Heart left ventricle (tissue), 16 donors: ENCODE measurements at regions not wholly inside any gene's neighbourhood (a gene's known extent, or its start where the extent isn't known, plus 50 kb on each side); places are given as distances from the start of the nearest gene placed in this dataset.

Source experiments
- ATAC-seq, 4 donors: fragments of 200-7000 bp; cut with Tn5 transposase; one replicate each; pipeline ENCODE4 v1.9.1; 2020 to 2022; ENCODE audit warnings: moderate library complexity in 4 of 4, mild to moderate bottlenecking in 3 of 4, moderate number of reproducible peaks in 1 of 4
- DNase-seq, 5 donors: peaks; one replicate each; pipeline ENCODE4 v3.0.0-alpha.2; 2020
- H3K27ac ChIP-seq, 12 donors: fragments of 200-600 bp; sonication (generic) in 4 of 12; one replicate each; pipeline versions ENCODE4 v1.5.0 to v1.8.0; 2016 to 2022; ENCODE audit warnings: mild to moderate bottlenecking in 2 of 12
- H3K27me3 ChIP-seq, 9 donors: fragments of 200-600 bp; sonication (generic) in 2 of 9; one replicate each; pipeline versions ENCODE4 v1.5.1 to v1.8.0; 2016 to 2022; ENCODE audit warnings: mild to moderate bottlenecking in 3 of 9
- H3K36me3 ChIP-seq, 9 donors: fragments of 200-600 bp; sonication (generic) in 2 of 9; one replicate each; pipeline versions ENCODE4 v1.5.0 to v1.8.0; 2018 to 2022; ENCODE audit warnings: mild to moderate bottlenecking in 2 of 9
- H3K4me1 ChIP-seq, 12 donors: fragments of 200-600 bp; sonication (generic) in 4 of 12; one replicate each; pipeline versions ENCODE4 v1.5.0 to v1.8.0; 2016 to 2022; ENCODE audit warnings: mild to moderate bottlenecking in 3 of 12
- H3K4me3 ChIP-seq, 12 donors: fragments of 200-600 bp; sonication (generic) in 4 of 12; one replicate each; pipeline versions ENCODE4 v1.5.0 to v1.8.0; 2017 to 2022; ENCODE audit warnings: mild to moderate bottlenecking in 9 of 12, moderate library complexity in 4 of 12
- H3K9me3 ChIP-seq, 12 donors: fragments of 200-600 bp; sonication (generic) in 4 of 12; one replicate each; pipeline versions ENCODE4 v1.5.0 to v1.8.0; 2016 to 2022; ENCODE audit warnings: mild to moderate bottlenecking in 1 of 12
- POLR2A ChIP-seq, 2 donors: fragments of 450-650 bp; IDR thresholded peaks; one replicate each; pipeline ENCODE4 v1.6.1; 2017; ENCODE audit warnings: antibody characterized with exemption in 2 of 2, mild to moderate bottlenecking in 2 of 2, moderate library complexity in 2 of 2
- WGBS, 4 donors: extraction: QIAGEN DNeasy Blood & Tissue Kit in 2 of 4; methylation state at CpG; one replicate each; pipeline versions ENCODE4 v1.1.5 to v1.1.7; 2013 to 2018; 5-methylcytosine and 5-hydroxymethylcytosine counted together
- intact Hi-C, 10 donors: fragments of 100-400 bp; cut with DNase I; formaldehyde crosslinking; loops; one replicate each; pipeline versions ENCODE4 v1.11.1 to v1.14.2; 2022
- TF ChIP-seq, protein P1 (sequence below), 12 donors: fragments of 200-600 bp; sonication (generic) in 4 of 12; IDR thresholded peaks; one replicate each; pipeline versions ENCODE4 v1.5.0 to v1.8.0; 2018 to 2022; ENCODE audit warnings: antibody characterized with exemption in 12 of 12, mild to moderate bottlenecking in 5 of 12
- donor health status: ischemic (EF 13 %, LVEDD 7.1; RV severe dilation, severe dysfunction).
- donor health status: healthy with polysubstance abuse.
- donor health status: DM: no; HTN: yes; CAD: no.
- donor health status: DM: no; HTN: no; CAD: no.
- donor health status: ischemic (EF 25% LVEDD 6.9; RV normal size, moderate dysfunction).
- donor health status: ischemic (EF 25% LVEDD 5.7; RV mildly dilated, moderate dysfunction).
- donor health status: healthy.
- donor health status: DM: yes; HTN: yes; CAD: no.
- donor health status: ischemic (EF 35%, LVEDD 5.7; RV mildly dilated, moderate dysfunction).
- donor health status: nonischemic (EF 11% LVEDD 7.7; RV severe dilation, severe dysfunction).
- donor health status: DM: yes; HTN: yes; CAD: no.
- donor health status: PGD.
- donor health status: ischemic (EF 29% LVEDD 5.4; RV normal size, mild dysfunction).
- donor health status: nonischemic (EF 23%, LVEDD 6.1; RV moderate dilation, normal function).

DNA sequence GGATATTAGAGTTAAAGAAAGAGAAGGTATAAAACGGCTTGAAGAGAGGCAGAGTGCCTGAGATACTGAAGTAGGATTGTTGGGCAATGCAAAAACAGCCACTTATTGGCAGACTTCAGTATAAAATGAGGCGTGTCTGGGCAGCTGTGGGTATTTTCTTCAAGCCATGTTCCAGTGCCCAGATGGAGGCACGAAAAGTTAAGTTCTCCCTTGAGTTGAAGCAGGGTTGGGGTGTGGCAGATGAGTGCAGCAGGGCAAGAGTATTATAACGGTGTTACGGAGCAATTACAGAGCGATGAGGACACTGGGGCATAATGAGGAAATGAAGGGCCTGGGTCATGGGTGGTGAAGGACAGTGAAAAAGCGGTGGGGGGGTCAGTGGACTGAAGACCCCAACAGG is 73.7 kb upstream of the CREB3L1 start:
- Histone ChIP-seq H3K4me1 (no peaks in the 10 kb centered on the region), H3K9me3 (no peaks in the 10 kb centered on the region), H3K36me3 (no peaks in the 10 kb centered on the region), H3K4me3 (no peak overlapping the region), H3K27me3 (peaks cover 0 to 10% (median 0%) of the 10 kb centered on the region in 9 donors), H3K27ac (no peak overlapping the region)
- intact Hi-C loops = no loop called here
- ATAC-seq = no peak
- WGBS, 4 donors = 83 to 88% (median 85%) methylated on average over 7 of the region's 7 CpGs
- TF ChIP-seq, protein P1, sequence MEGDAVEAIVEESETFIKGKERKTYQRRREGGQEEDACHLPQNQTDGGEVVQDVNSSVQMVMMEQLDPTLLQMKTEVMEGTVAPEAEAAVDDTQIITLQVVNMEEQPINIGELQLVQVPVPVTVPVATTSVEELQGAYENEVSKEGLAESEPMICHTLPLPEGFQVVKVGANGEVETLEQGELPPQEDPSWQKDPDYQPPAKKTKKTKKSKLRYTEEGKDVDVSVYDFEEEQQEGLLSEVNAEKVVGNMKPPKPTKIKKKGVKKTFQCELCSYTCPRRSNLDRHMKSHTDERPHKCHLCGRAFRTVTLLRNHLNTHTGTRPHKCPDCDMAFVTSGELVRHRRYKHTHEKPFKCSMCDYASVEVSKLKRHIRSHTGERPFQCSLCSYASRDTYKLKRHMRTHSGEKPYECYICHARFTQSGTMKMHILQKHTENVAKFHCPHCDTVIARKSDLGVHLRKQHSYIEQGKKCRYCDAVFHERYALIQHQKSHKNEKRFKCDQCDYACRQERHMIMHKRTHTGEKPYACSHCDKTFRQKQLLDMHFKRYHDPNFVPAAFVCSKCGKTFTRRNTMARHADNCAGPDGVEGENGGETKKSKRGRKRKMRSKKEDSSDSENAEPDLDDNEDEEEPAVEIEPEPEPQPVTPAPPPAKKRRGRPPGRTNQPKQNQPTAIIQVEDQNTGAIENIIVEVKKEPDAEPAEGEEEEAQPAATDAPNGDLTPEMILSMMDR (IDR thresholded peaks at IDR 0.05) = no peak
- TF ChIP-seq POLR2A (IDR thresholded peaks at IDR 0.05) = no peak
- no peak for DNase-seq

DNA sequence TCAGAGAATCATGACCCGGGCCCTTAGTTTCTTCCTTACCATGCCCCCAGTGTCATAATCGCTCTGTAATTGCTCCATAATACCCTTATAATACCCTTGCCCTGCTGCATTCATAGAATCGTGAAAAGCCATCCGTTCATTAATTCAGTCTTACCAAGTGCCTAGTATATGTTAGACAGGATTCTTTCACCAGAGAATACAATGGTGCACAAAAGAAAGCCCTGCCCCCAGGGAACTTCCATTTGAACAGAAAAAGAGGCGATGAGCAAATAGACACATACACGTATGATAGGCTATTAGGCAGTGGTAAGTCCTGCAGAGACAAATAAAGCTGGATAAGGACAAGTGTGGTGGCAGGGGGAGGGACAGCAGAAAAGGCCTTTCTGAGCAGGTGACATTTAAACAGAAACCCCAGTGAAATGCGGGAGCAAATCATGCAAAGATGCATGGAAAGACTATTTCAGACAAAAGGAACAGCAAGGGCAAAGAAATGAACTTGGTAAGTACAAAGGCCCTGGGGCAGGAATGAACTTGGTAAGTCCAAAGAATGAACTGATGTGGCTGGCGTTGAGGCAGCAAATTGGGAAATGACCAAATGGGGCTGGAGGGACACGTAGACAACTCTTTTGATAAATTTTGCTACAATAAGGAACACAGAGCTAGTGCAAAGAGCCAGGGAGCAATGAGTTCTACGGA is 74.6 kb upstream of the CREB3L1 start:
- TF ChIP-seq, protein P1 (IDR thresholded peaks at IDR 0.05) = no peak
- no peak for TF ChIP-seq POLR2A (IDR thresholded peaks at IDR 0.05)
- H3K27ac ChIP-seq = no peak overlapping the region
- ATAC-seq = no peak
- H3K4me3 ChIP-seq = no peak overlapping the region
- intact Hi-C loops = no loop called here
- no peaks in the 10 kb centered on the region for H3K9me3 ChIP-seq
- DNase-seq = no peak
- peaks cover 0 to 14% (median 0%) of the 10 kb centered on the region in 9 donors for H3K27me3 ChIP-seq
- WGBS, 4 donors = 84 to 88% (median 86%) methylated on average over 10 of the region's 10 CpGs
- H3K4me1 ChIP-seq = no peaks in the 10 kb centered on the region
- no peaks in the 10 kb centered on the region for H3K36me3 ChIP-seq

DNA sequence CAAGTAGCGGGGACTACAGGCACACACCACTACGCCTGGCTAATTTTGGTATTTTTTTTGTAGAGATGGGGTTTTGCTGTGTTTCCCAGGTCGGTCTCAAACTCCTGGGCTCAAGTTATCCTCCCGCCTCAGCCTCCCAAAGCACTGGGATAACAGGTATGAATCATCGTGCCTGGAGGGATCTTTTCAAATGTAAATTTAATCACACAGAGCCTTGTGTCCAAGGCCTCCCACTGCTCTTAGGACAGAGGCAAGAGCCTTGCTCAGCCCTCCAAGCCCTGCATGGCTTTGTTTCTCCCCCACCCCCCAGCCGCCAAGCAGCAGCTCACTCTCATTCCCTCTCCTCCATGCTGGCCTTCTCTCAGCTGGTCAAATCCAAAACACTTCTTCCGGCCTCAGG is 75.3 kb upstream of the CREB3L1 start:
- no peaks in the 10 kb centered on the region for H3K36me3 ChIP-seq
- DNase-seq (no peak), ATAC-seq (no peak)
- TF ChIP-seq, protein P1 (IDR thresholded peaks at IDR 0.05) = no peak
- no peak for TF ChIP-seq POLR2A (IDR thresholded peaks at IDR 0.05)
- H3K27me3 ChIP-seq = peaks cover 0 to 14% (median 0%) of the 10 kb centered on the region in 9 donors
- 76 to 88% (median 82%) methylated on average over 7 of the region's 7 CpGs for WGBS, 4 donors
- H3K4me1 ChIP-seq = no peaks in the 10 kb centered on the region
- no peak overlapping the region for H3K4me3 ChIP-seq
- no peaks in the 10 kb centered on the region for H3K9me3 ChIP-seq
- no peak overlapping the region for H3K27ac ChIP-seq
- intact Hi-C loops = no loop called here

DNA sequence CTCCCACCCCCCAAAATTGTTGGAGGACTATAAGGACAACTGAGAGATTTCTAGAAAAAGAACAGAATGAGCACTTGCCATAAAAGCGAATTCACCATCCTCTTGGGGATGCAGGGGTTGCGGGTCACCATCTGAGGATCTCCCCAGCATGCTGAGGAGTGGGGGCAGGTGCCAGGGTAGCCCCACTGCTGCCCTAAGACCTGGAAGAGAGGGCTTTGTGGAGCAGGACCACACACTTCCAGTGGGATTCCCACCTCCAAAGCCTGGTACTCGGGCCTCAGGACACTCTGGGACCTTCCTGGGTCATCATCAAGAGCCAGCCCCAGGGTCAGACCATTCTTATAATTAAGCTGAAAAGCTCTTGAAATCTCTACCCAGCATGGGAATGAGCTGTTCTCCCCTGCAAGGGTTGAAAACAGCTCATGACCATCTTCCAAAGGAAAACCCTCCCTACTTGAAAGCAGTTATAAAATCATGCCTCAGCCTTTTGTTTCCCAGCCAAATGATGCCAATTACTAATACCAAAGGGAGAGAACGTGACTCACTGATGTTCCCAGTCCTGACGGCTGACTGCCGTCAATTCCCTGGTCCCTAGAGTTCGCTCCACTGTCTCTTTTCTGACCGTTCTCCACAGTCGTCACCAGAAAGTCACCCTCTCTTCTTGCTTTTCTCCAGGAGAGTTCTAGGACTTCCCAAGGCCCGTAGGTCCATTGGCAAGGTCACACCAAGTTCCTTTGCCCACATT is 76.8 kb upstream of the CREB3L1 start:
- Histone ChIP-seq H3K9me3 (no peaks in the 10 kb centered on the region), H3K4me3 (no peak overlapping the region), H3K36me3 (no peaks in the 10 kb centered on the region), H3K27ac (no peak overlapping the region), H3K4me1 (no peaks in the 10 kb centered on the region), H3K27me3 (peaks cover 0 to 14% (median 0%) of the 10 kb centered on the region in 9 donors)
- intact Hi-C loops = no loop called here
- WGBS, 4 donors = 85 to 90% (median 88%) methylated on average over 10 of the region's 10 CpGs
- TF ChIP-seq, protein P1 (IDR thresholded peaks at IDR 0.05) = no peak
- TF ChIP-seq POLR2A (IDR thresholded peaks at IDR 0.05) = no peak
- ATAC-seq (no peak), DNase-seq (no peak)
